ENCODE measurements at regions not wholly inside any gene's neighbourhood (a gene's known extent, or its start where the extent isn't known, plus 50 kb on each side); places are given as distances from the start of the nearest gene placed in this dataset.

- no peaks in the 10 kb centered on the region for H3K9me3 ChIP-seq (ENCODE audit: low read length)
Observed at GRCh38 chr5:89106480-89106879, 223.5 kb upstream of the MEF2C start.

GRCh38 chr5:89105836-89106235, 222.9 kb upstream of the MEF2C start:
- no peaks in the 10 kb centered on the region for H3K4me1 ChIP-seq (ENCODE audit: low read length)
- H3K27ac ChIP-seq (ENCODE audit: low read length) = no peak overlapping the region
- no peaks in the 10 kb centered on the region for H3K27me3 ChIP-seq (ENCODE audit: low read length)
- no peaks in the 10 kb centered on the region for H4K20me1 ChIP-seq (ENCODE audit: insufficient read depth, low read depth, low read length)
- H3K9me3 ChIP-seq (ENCODE audit: low read length) = no peaks in the 10 kb centered on the region
- no peak overlapping the region for H3K4me3 ChIP-seq (ENCODE audit: low read length)
- H2AFZ ChIP-seq (ENCODE audit: low read length) = no peak overlapping the region
- no peaks in the 10 kb centered on the region for H3K79me2 ChIP-seq (ENCODE audit: low read length)
- H3K9ac ChIP-seq (ENCODE audit: low read length) = no peak overlapping the region
- no peak overlapping the region for H3K4me2 ChIP-seq (ENCODE audit: low read depth, low read length, poor library complexity, severe bottlenecking)
- no peaks in the 10 kb centered on the region for H3K36me3 ChIP-seq (ENCODE audit: insufficient read depth, low read length)
- H3K9me2 ChIP-seq (replicated peaks; ENCODE audit: insufficient read depth, low read length) = no peaks in the 10 kb centered on the region
- DNase-seq = no peak

More at GRCh38 chr5:89106480-89106879, 223.5 kb upstream of the MEF2C start:
- Histone ChIP-seq H3K4me2 (ENCODE audit: low read depth, low read length, poor library complexity, severe bottlenecking) (no peak overlapping the region), H3K79me2 (ENCODE audit: low read length) (no peaks in the 10 kb centered on the region), H3K27me3 (ENCODE audit: low read length) (no peaks in the 10 kb centered on the region), H3K4me3 (ENCODE audit: low read length) (no peak overlapping the region), H3K9me2 (replicated peaks; ENCODE audit: insufficient read depth, low read length) (no peaks in the 10 kb centered on the region), H2AFZ (ENCODE audit: low read length) (no peak overlapping the region), H4K20me1 (ENCODE audit: insufficient read depth, low read depth, low read length) (no peaks in the 10 kb centered on the region), H3K27ac (ENCODE audit: low read length) (no peak overlapping the region), H3K36me3 (ENCODE audit: insufficient read depth, low read length) (no peaks in the 10 kb centered on the region), H3K9ac (ENCODE audit: low read length) (no peak overlapping the region), H3K4me1 (ENCODE audit: low read length) (no peaks in the 10 kb centered on the region)
- no peak for DNase-seq

GRCh38 chr5:89105171-89105695, 222.2 kb upstream of the MEF2C start:
- Histone ChIP-seq H3K79me2 (ENCODE audit: low read length) (no peaks in the 10 kb centered on the region), H3K9me3 (ENCODE audit: low read length) (no peaks in the 10 kb centered on the region), H3K4me3 (ENCODE audit: low read length) (no peak overlapping the region), H3K9me2 (replicated peaks; ENCODE audit: insufficient read depth, low read length) (no peaks in the 10 kb centered on the region), H4K20me1 (ENCODE audit: insufficient read depth, low read depth, low read length) (no peaks in the 10 kb centered on the region), H3K4me1 (ENCODE audit: low read length) (no peaks in the 10 kb centered on the region), H2AFZ (ENCODE audit: low read length) (no peak overlapping the region), H3K27ac (ENCODE audit: low read length) (no peak overlapping the region), H3K27me3 (ENCODE audit: low read length) (no peaks in the 10 kb centered on the region), H3K36me3 (ENCODE audit: insufficient read depth, low read length) (no peaks in the 10 kb centered on the region), H3K4me2 (ENCODE audit: low read depth, low read length, poor library complexity, severe bottlenecking) (no peak overlapping the region), H3K9ac (ENCODE audit: low read length) (no peak overlapping the region)
- no peak for DNase-seq

- Histone ChIP-seq H3K9me2 (replicated peaks; ENCODE audit: insufficient read depth, low read length) (no peaks in the 10 kb centered on the region), H3K4me3 (ENCODE audit: low read length) (no peak overlapping the region), H2AFZ (ENCODE audit: low read length) (no peak overlapping the region), H3K27me3 (ENCODE audit: low read length) (no peaks in the 10 kb centered on the region), H3K9ac (ENCODE audit: low read length) (no peak overlapping the region), H3K36me3 (ENCODE audit: insufficient read depth, low read length) (no peaks in the 10 kb centered on the region), H3K9me3 (ENCODE audit: low read length) (no peaks in the 10 kb centered on the region), H3K27ac (ENCODE audit: low read length) (no peak overlapping the region), H3K4me1 (ENCODE audit: low read length) (no peaks in the 10 kb centered on the region), H4K20me1 (ENCODE audit: insufficient read depth, low read depth, low read length) (no peaks in the 10 kb centered on the region), H3K79me2 (ENCODE audit: low read length) (no peaks in the 10 kb centered on the region), H3K4me2 (ENCODE audit: low read depth, low read length, poor library complexity, severe bottlenecking) (no peak overlapping the region)
- no peak for DNase-seq
Observed at GRCh38 chr5:89098199-89098756, 215.3 kb upstream of the MEF2C start.

- no peaks in the 10 kb centered on the region for H3K9me3 ChIP-seq (ENCODE audit: low read length)
- DNase-seq = no peak
- no peak overlapping the region for H3K4me2 ChIP-seq (ENCODE audit: low read depth, low read length, poor library complexity, severe bottlenecking)
- H3K4me1 ChIP-seq (ENCODE audit: low read length) = no peaks in the 10 kb centered on the region
- H3K9me2 ChIP-seq (replicated peaks; ENCODE audit: insufficient read depth, low read length) = no peaks in the 10 kb centered on the region
- no peak overlapping the region for H3K9ac ChIP-seq (ENCODE audit: low read length)
- H3K4me3 ChIP-seq (ENCODE audit: low read length) = no peak overlapping the region
- H3K79me2 ChIP-seq (ENCODE audit: low read length) = no peaks in the 10 kb centered on the region
- H3K36me3 ChIP-seq (ENCODE audit: insufficient read depth, low read length) = no peaks in the 10 kb centered on the region
- H4K20me1 ChIP-seq (ENCODE audit: insufficient read depth, low read depth, low read length) = no peaks in the 10 kb centered on the region
- no peak overlapping the region for H2AFZ ChIP-seq (ENCODE audit: low read length)
- H3K27me3 ChIP-seq (ENCODE audit: low read length) = no peaks in the 10 kb centered on the region
- H3K27ac ChIP-seq (ENCODE audit: low read length) = no peak overlapping the region
Observed at GRCh38 chr5:89097103-89097502, 214.1 kb upstream of the MEF2C start.

GRCh38 chr5:89095341-89095740, 212.4 kb upstream of the MEF2C start:
- Histone ChIP-seq H3K27ac (ENCODE audit: low read length) (no peak overlapping the region), H4K20me1 (ENCODE audit: insufficient read depth, low read depth, low read length) (no peaks in the 10 kb centered on the region), H3K9me3 (ENCODE audit: low read length) (no peaks in the 10 kb centered on the region), H3K9ac (ENCODE audit: low read length) (no peak overlapping the region), H3K27me3 (ENCODE audit: low read length) (no peaks in the 10 kb centered on the region), H3K4me1 (ENCODE audit: low read length) (no peaks in the 10 kb centered on the region), H2AFZ (ENCODE audit: low read length) (no peak overlapping the region), H3K4me3 (ENCODE audit: low read length) (no peak overlapping the region), H3K36me3 (ENCODE audit: insufficient read depth, low read length) (no peaks in the 10 kb centered on the region), H3K9me2 (replicated peaks; ENCODE audit: insufficient read depth, low read length) (no peaks in the 10 kb centered on the region), H3K4me2 (ENCODE audit: low read depth, low read length, poor library complexity, severe bottlenecking) (no peak overlapping the region), H3K79me2 (ENCODE audit: low read length) (no peaks in the 10 kb centered on the region)
- DNase-seq = no peak

GRCh38 chr5:89090037-89090436, 207.1 kb upstream of the MEF2C start:
- Histone ChIP-seq H3K4me3 (ENCODE audit: low read length) (no peak overlapping the region), H3K9me2 (replicated peaks; ENCODE audit: insufficient read depth, low read length) (no peaks in the 10 kb centered on the region), H3K4me2 (ENCODE audit: low read depth, low read length, poor library complexity, severe bottlenecking) (no peak overlapping the region), H2AFZ (ENCODE audit: low read length) (no peak overlapping the region), H3K36me3 (ENCODE audit: insufficient read depth, low read length) (no peaks in the 10 kb centered on the region), H3K27ac (ENCODE audit: low read length) (no peak overlapping the region), H3K9me3 (ENCODE audit: low read length) (no peaks in the 10 kb centered on the region), H3K79me2 (ENCODE audit: low read length) (no peaks in the 10 kb centered on the region), H3K9ac (ENCODE audit: low read length) (no peak overlapping the region), H4K20me1 (ENCODE audit: insufficient read depth, low read depth, low read length) (no peaks in the 10 kb centered on the region), H3K27me3 (ENCODE audit: low read length) (no peaks in the 10 kb centered on the region), H3K4me1 (ENCODE audit: low read length) (no peaks in the 10 kb centered on the region)
- DNase-seq = no peak

- DNase-seq = no peak
- H2AFZ ChIP-seq (ENCODE audit: low read length) = no peak overlapping the region
Observed at GRCh38 chr5:89087551-89088318, 204.8 kb upstream of the MEF2C start.

More at GRCh38 chr5:89087551-89088318, 204.8 kb upstream of the MEF2C start:
- no peaks in the 10 kb centered on the region for H3K4me1 ChIP-seq (ENCODE audit: low read length)
- H3K9me3 ChIP-seq (ENCODE audit: low read length) = no peaks in the 10 kb centered on the region
- no peak overlapping the region for H3K9ac ChIP-seq (ENCODE audit: low read length)
- no peak overlapping the region for H3K4me2 ChIP-seq (ENCODE audit: low read depth, low read length, poor library complexity, severe bottlenecking)
- H3K9me2 ChIP-seq (replicated peaks; ENCODE audit: insufficient read depth, low read length) = no peaks in the 10 kb centered on the region
- H4K20me1 ChIP-seq (ENCODE audit: insufficient read depth, low read depth, low read length) = no peaks in the 10 kb centered on the region
- H3K79me2 ChIP-seq (ENCODE audit: low read length) = no peaks in the 10 kb centered on the region
- H3K27me3 ChIP-seq (ENCODE audit: low read length) = no peaks in the 10 kb centered on the region
- no peak overlapping the region for H3K27ac ChIP-seq (ENCODE audit: low read length)
- no peak overlapping the region for H3K4me3 ChIP-seq (ENCODE audit: low read length)
- no peaks in the 10 kb centered on the region for H3K36me3 ChIP-seq (ENCODE audit: insufficient read depth, low read length)

All from Karpas-422 (cell line).